ENCODE measurements at regions not wholly inside any gene's neighbourhood (a gene's known extent, or its start where the extent isn't known, plus 50 kb on each side); places are given as distances from the start of the nearest gene placed in this dataset.
"Not testable (repeated sequence)": the region's sequence is repeated elsewhere in the genome, so short reads cannot be mapped to it uniquely, and the experiment has no call there.

GRCh38 chr3:75327453-75327852, 336.7 kb upstream of the FRG2C start:
- DNase-seq = no peak
- H3K9me3 ChIP-seq (ENCODE audit: control insufficient read depth, low read length) = no peaks in the 10 kb centered on the region
- H3K36me3 ChIP-seq (ENCODE audit: control insufficient read depth, insufficient read depth, low read length) = no peaks in the 10 kb centered on the region
- no peaks in the 10 kb centered on the region for H3K27me3 ChIP-seq (replicated peaks; ENCODE audit: control insufficient read depth, insufficient read depth, low read length, poor library complexity, severe bottlenecking)
- H3K4me1 ChIP-seq (ENCODE audit: control insufficient read depth, insufficient read depth, low read length, poor library complexity, severe bottlenecking) = no peaks in the 10 kb centered on the region
- H3K27ac ChIP-seq (ENCODE audit: insufficient read depth, low read length, poor library complexity, severe bottlenecking) = no peak overlapping the region
- H3K4me3 ChIP-seq (ENCODE audit: insufficient read depth, low read depth, low read length, poor library complexity, severe bottlenecking) = no peak overlapping the region

GRCh38 chr3:75329476-75330097, 334.5 kb upstream of the FRG2C start:
- Histone ChIP-seq H3K4me1 (ENCODE audit: control insufficient read depth, insufficient read depth, low read length, poor library complexity, severe bottlenecking) (no peaks in the 10 kb centered on the region), H3K36me3 (ENCODE audit: control insufficient read depth, insufficient read depth, low read length) (no peaks in the 10 kb centered on the region)
- no peak for DNase-seq

GRCh38 chr3:75330446-75330845, 333.7 kb upstream of the FRG2C start:
- H3K27me3 ChIP-seq (replicated peaks; ENCODE audit: control insufficient read depth, insufficient read depth, low read length, poor library complexity, severe bottlenecking); H3K4me3 ChIP-seq (ENCODE audit: insufficient read depth, low read depth, low read length, poor library complexity, severe bottlenecking); H3K9me3 ChIP-seq (ENCODE audit: control insufficient read depth, low read length); DNase-seq; H3K36me3 ChIP-seq (ENCODE audit: control insufficient read depth, insufficient read depth, low read length); H3K4me1 ChIP-seq (ENCODE audit: control insufficient read depth, insufficient read depth, low read length, poor library complexity, severe bottlenecking); H3K27ac ChIP-seq (ENCODE audit: insufficient read depth, low read length, poor library complexity, severe bottlenecking): not testable (repeated sequence)

More at GRCh38 chr3:75329476-75330097, 334.5 kb upstream of the FRG2C start:
- Histone ChIP-seq H3K27ac (ENCODE audit: insufficient read depth, low read length, poor library complexity, severe bottlenecking) (no peak overlapping the region), H3K9me3 (ENCODE audit: control insufficient read depth, low read length) (no peaks in the 10 kb centered on the region), H3K27me3 (replicated peaks; ENCODE audit: control insufficient read depth, insufficient read depth, low read length, poor library complexity, severe bottlenecking) (no peaks in the 10 kb centered on the region), H3K4me3 (ENCODE audit: insufficient read depth, low read depth, low read length, poor library complexity, severe bottlenecking) (no peak overlapping the region)

- H3K4me3 ChIP-seq (ENCODE audit: insufficient read depth, low read depth, low read length, poor library complexity, severe bottlenecking); H3K27ac ChIP-seq (ENCODE audit: insufficient read depth, low read length, poor library complexity, severe bottlenecking); DNase-seq; H3K9me3 ChIP-seq (ENCODE audit: control insufficient read depth, low read length); H3K4me1 ChIP-seq (ENCODE audit: control insufficient read depth, insufficient read depth, low read length, poor library complexity, severe bottlenecking); H3K27me3 ChIP-seq (replicated peaks; ENCODE audit: control insufficient read depth, insufficient read depth, low read length, poor library complexity, severe bottlenecking); H3K36me3 ChIP-seq (ENCODE audit: control insufficient read depth, insufficient read depth, low read length): not testable (repeated sequence)
Observed at GRCh38 chr3:75332090-75332489, 332.0 kb upstream of the FRG2C start.

- H3K4me3 ChIP-seq (ENCODE audit: insufficient read depth, low read depth, low read length, poor library complexity, severe bottlenecking) = no peak overlapping the region
- H3K27ac ChIP-seq (ENCODE audit: insufficient read depth, low read length, poor library complexity, severe bottlenecking) = no peak overlapping the region
- no peak for DNase-seq
- H3K36me3 ChIP-seq (ENCODE audit: control insufficient read depth, insufficient read depth, low read length) = no peaks in the 10 kb centered on the region
- no peaks in the 10 kb centered on the region for H3K9me3 ChIP-seq (ENCODE audit: control insufficient read depth, low read length)
- H3K27me3 ChIP-seq (replicated peaks; ENCODE audit: control insufficient read depth, insufficient read depth, low read length, poor library complexity, severe bottlenecking) = no peaks in the 10 kb centered on the region
- H3K4me1 ChIP-seq (ENCODE audit: control insufficient read depth, insufficient read depth, low read length, poor library complexity, severe bottlenecking) = no peaks in the 10 kb centered on the region
Observed at GRCh38 chr3:75332794-75333193, 331.3 kb upstream of the FRG2C start.

- no peak for DNase-seq
- Histone ChIP-seq H3K27ac (ENCODE audit: insufficient read depth, low read length, poor library complexity, severe bottlenecking) (no peak overlapping the region), H3K36me3 (ENCODE audit: control insufficient read depth, insufficient read depth, low read length) (no peaks in the 10 kb centered on the region), H3K9me3 (ENCODE audit: control insufficient read depth, low read length) (no peaks in the 10 kb centered on the region), H3K27me3 (replicated peaks; ENCODE audit: control insufficient read depth, insufficient read depth, low read length, poor library complexity, severe bottlenecking) (no peaks in the 10 kb centered on the region), H3K4me3 (ENCODE audit: insufficient read depth, low read depth, low read length, poor library complexity, severe bottlenecking) (no peak overlapping the region), H3K4me1 (ENCODE audit: control insufficient read depth, insufficient read depth, low read length, poor library complexity, severe bottlenecking) (no peaks in the 10 kb centered on the region)
Observed at GRCh38 chr3:75334299-75334698, 329.8 kb upstream of the FRG2C start.

GRCh38 chr3:75337226-75337900, 326.8 kb upstream of the FRG2C start:
- Histone ChIP-seq H3K27ac (ENCODE audit: insufficient read depth, low read length, poor library complexity, severe bottlenecking) (no peak overlapping the region), H3K4me3 (ENCODE audit: insufficient read depth, low read depth, low read length, poor library complexity, severe bottlenecking) (no peak overlapping the region), H3K36me3 (ENCODE audit: control insufficient read depth, insufficient read depth, low read length) (no peaks in the 10 kb centered on the region), H3K9me3 (ENCODE audit: control insufficient read depth, low read length) (no peaks in the 10 kb centered on the region), H3K4me1 (ENCODE audit: control insufficient read depth, insufficient read depth, low read length, poor library complexity, severe bottlenecking) (no peaks in the 10 kb centered on the region), H3K27me3 (replicated peaks; ENCODE audit: control insufficient read depth, insufficient read depth, low read length, poor library complexity, severe bottlenecking) (no peaks in the 10 kb centered on the region)
- no peak for DNase-seq

GRCh38 chr3:75338342-75338741, 325.8 kb upstream of the FRG2C start:
- no peak overlapping the region for H3K27ac ChIP-seq (ENCODE audit: insufficient read depth, low read length, poor library complexity, severe bottlenecking)
- no peaks in the 10 kb centered on the region for H3K9me3 ChIP-seq (ENCODE audit: control insufficient read depth, low read length)
- no peak for DNase-seq
- no peaks in the 10 kb centered on the region for H3K4me1 ChIP-seq (ENCODE audit: control insufficient read depth, insufficient read depth, low read length, poor library complexity, severe bottlenecking)
- H3K27me3 ChIP-seq (replicated peaks; ENCODE audit: control insufficient read depth, insufficient read depth, low read length, poor library complexity, severe bottlenecking) = no peaks in the 10 kb centered on the region
- H3K36me3 ChIP-seq (ENCODE audit: control insufficient read depth, insufficient read depth, low read length) = no peaks in the 10 kb centered on the region
- H3K4me3 ChIP-seq (ENCODE audit: insufficient read depth, low read depth, low read length, poor library complexity, severe bottlenecking) = no peak overlapping the region

GRCh38 chr3:75341324-75342067, 322.6 kb upstream of the FRG2C start:
- Histone ChIP-seq H3K36me3 (ENCODE audit: control insufficient read depth, insufficient read depth, low read length) (no peaks in the 10 kb centered on the region), H3K4me3 (ENCODE audit: insufficient read depth, low read depth, low read length, poor library complexity, severe bottlenecking) (no peak overlapping the region), H3K27me3 (replicated peaks; ENCODE audit: control insufficient read depth, insufficient read depth, low read length, poor library complexity, severe bottlenecking) (no peaks in the 10 kb centered on the region), H3K9me3 (ENCODE audit: control insufficient read depth, low read length) (no peaks in the 10 kb centered on the region), H3K27ac (ENCODE audit: insufficient read depth, low read length, poor library complexity, severe bottlenecking) (no peak overlapping the region), H3K4me1 (ENCODE audit: control insufficient read depth, insufficient read depth, low read length, poor library complexity, severe bottlenecking) (no peaks in the 10 kb centered on the region)
- DNase-seq = no peak

- Histone ChIP-seq H3K36me3 (ENCODE audit: control insufficient read depth, insufficient read depth, low read length) (no peaks in the 10 kb centered on the region), H3K4me1 (ENCODE audit: control insufficient read depth, insufficient read depth, low read length, poor library complexity, severe bottlenecking) (no peaks in the 10 kb centered on the region), H3K27me3 (replicated peaks; ENCODE audit: control insufficient read depth, insufficient read depth, low read length, poor library complexity, severe bottlenecking) (no peaks in the 10 kb centered on the region), H3K4me3 (ENCODE audit: insufficient read depth, low read depth, low read length, poor library complexity, severe bottlenecking) (no peak overlapping the region), H3K27ac (ENCODE audit: insufficient read depth, low read length, poor library complexity, severe bottlenecking) (no peak overlapping the region), H3K9me3 (ENCODE audit: control insufficient read depth, low read length) (no peaks in the 10 kb centered on the region)
- no peak for DNase-seq
Observed at GRCh38 chr3:75342425-75342824, 321.7 kb upstream of the FRG2C start.

Measured in effector memory CD4-positive, alpha-beta T cell (primary cell).